ENCODE measurements at regions not wholly inside any gene's neighbourhood (a gene's known extent, or its start where the extent isn't known, plus 50 kb on each side); places are given as distances from the start of the nearest gene placed in this dataset.
A peak's percentile ranks its signal among the peaks of the same experiment; 100 is the strongest.

DNA sequence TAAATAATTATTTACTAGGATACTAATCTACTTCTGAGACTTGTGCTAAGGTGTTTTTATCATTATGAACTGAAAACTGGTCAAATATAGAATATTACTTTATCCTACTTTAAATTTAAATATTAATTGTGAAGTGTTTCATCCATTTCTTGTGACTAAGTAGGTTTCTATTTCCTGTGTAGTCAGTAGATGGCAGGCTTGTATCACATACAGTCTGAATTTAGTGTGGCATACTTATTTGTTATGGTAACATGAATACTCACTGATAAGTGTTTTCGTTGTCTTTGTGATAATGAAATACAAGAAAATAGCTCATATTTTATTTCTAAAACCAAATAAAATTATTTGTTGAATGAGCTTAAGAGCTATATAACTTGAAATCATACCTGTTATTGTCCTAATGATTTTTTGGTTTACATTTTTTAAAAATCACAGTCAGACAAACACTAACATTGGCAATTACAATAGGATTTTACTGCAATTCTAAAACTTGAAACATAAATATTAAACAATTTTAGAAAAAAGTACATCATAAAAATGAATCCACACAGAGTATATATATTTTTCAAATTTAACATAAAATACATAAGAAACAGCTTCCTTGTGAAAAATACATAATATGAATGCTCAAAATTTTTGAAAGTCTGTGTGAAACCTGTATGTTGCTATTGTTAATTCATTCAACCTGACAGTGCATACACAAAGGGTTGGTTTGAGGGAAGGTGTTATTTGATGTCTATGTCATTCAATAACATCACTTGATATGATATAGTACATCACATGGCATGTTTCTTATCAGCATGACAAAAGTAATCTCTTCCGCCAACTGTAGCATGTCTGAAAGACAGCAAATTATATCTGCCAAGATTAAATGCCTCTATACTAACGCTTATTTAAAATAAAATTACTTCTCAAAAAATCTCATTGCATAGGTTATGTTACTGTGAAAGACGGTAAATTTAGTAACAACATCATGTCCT, 904.8 kb upstream of the PCDH20 start:
- Histone ChIP-seq H3K9me3 (no peaks in the 10 kb centered on the region), H3K36me3 (no peaks in the 10 kb centered on the region), H3K4me1 (no peaks in the 10 kb centered on the region), H3K27me3 (no peaks in the 10 kb centered on the region), H3K4me3 (replicated peaks in 1 of 3) (no peak overlapping the region), H3K27ac (no peak overlapping the region)
- DNase-seq: no peak
- intact Hi-C loops (cut with DNase I): no loop called here
- TF ChIP-seq, protein P1, sequence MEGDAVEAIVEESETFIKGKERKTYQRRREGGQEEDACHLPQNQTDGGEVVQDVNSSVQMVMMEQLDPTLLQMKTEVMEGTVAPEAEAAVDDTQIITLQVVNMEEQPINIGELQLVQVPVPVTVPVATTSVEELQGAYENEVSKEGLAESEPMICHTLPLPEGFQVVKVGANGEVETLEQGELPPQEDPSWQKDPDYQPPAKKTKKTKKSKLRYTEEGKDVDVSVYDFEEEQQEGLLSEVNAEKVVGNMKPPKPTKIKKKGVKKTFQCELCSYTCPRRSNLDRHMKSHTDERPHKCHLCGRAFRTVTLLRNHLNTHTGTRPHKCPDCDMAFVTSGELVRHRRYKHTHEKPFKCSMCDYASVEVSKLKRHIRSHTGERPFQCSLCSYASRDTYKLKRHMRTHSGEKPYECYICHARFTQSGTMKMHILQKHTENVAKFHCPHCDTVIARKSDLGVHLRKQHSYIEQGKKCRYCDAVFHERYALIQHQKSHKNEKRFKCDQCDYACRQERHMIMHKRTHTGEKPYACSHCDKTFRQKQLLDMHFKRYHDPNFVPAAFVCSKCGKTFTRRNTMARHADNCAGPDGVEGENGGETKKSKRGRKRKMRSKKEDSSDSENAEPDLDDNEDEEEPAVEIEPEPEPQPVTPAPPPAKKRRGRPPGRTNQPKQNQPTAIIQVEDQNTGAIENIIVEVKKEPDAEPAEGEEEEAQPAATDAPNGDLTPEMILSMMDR (IDR thresholded peaks at IDR 0.05): peak in 4 of 6 experiments; percentile 13 to 63 (median 55)
- no peak for TF ChIP-seq POLR2A (IDR thresholded peaks at IDR 0.05)
- WGBS, 2 donors: 62 to 67% methylated on average over 4 of the region's 4 CpGs

DNA sequence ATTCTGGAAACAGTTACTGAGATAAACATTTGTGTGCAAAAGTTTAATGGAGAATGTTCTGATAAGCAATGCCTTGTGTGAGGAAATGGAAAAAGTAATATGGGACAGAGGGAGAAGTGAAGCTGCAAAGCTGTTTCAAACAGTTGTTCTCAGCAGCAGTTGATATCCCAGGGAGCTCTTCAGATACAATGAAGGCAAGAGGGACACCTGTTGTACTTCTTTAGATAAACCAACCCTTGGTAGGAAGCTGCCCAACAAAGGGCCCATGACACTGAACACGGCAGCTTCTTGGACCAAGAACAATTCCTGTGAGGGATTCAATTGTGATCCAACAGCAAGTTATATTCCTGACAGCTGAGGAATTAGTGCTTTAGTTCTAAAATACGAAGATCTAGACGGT, 894.3 kb upstream of the PCDH20 start:
- no peaks in the 10 kb centered on the region for H3K36me3 ChIP-seq
- intact Hi-C loops (cut with DNase I): no loop called here
- 77 to 84% methylated on average over 3 of the region's 3 CpGs for WGBS, 2 donors
- no peaks in the 10 kb centered on the region for H3K9me3 ChIP-seq
- no peaks in the 10 kb centered on the region for H3K4me1 ChIP-seq
- no peak overlapping the region for H3K4me3 ChIP-seq (replicated peaks in 1 of 3)
- no peak for TF ChIP-seq POLR2A (IDR thresholded peaks at IDR 0.05)
- TF ChIP-seq, protein P1 (IDR thresholded peaks at IDR 0.05): no peak
- H3K27me3 ChIP-seq: no peaks in the 10 kb centered on the region
- DNase-seq: no peak
- H3K27ac ChIP-seq: no peak overlapping the region

DNA sequence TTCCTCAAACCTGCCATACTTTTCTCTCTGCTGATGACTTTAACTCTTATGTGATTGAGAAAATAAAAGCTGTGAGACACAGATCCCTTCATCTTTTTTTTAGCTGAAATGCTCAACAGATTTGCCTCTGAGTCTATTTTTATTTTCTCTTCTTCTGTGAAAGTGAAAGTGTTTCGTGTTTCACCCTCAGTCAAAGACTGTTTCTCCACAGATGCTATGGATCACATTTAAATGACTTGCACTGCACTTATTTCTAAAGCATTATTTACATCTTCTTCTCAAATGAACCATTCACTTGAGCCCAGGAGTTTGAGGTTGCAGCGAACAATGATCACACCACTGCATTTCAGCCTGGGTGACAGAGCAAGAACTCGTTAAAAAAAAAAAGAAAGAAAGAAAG, 890.1 kb upstream of the PCDH20 start:
- Histone ChIP-seq H3K36me3 (no peaks in the 10 kb centered on the region), H3K4me1 (no peaks in the 10 kb centered on the region), H3K4me3 (replicated peaks in 1 of 3) (no peak overlapping the region), H3K27ac (no peak overlapping the region), H3K9me3 (no peaks in the 10 kb centered on the region), H3K27me3 (no peaks in the 10 kb centered on the region)
- TF ChIP-seq, protein P1 (IDR thresholded peaks at IDR 0.05): no peak
- no peak for TF ChIP-seq POLR2A (IDR thresholded peaks at IDR 0.05)
- no peak for DNase-seq
- intact Hi-C loops (cut with DNase I): no loop called here
- WGBS, 2 donors: 77 to 85% methylated on average over 3 of the region's 3 CpGs

DNA sequence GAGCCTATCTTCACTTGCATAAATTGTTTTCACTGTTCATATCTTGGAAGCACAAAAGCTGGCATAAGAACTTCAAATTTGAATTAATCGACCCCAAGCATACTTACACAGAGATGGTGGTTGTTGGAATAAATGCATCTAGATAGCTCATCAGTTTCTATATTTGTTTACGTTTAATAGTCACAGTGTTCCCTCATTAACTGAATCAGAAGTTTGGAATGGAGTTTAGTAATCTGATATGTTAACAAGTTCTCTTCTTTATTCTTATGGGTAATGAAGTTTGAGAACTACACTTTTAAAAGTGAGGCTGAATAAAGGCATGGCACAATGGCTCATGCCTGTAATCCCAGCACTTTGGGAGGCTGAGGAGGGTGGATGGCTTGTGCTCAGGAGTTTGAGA, 886.7 kb upstream of the PCDH20 start:
- no peak overlapping the region for H3K4me3 ChIP-seq (replicated peaks in 1 of 3)
- no peak overlapping the region for H3K27ac ChIP-seq
- DNase-seq: no peak
- H3K9me3 ChIP-seq: no peaks in the 10 kb centered on the region
- H3K4me1 ChIP-seq: no peaks in the 10 kb centered on the region
- WGBS, 2 donors: 44 to 57% methylated on average over 2 of the region's 2 CpGs
- intact Hi-C loops (cut with DNase I): no loop called here
- TF ChIP-seq, protein P1 (IDR thresholded peaks at IDR 0.05): no peak
- no peak for TF ChIP-seq POLR2A (IDR thresholded peaks at IDR 0.05)
- no peaks in the 10 kb centered on the region for H3K36me3 ChIP-seq
- H3K27me3 ChIP-seq: no peaks in the 10 kb centered on the region

DNA sequence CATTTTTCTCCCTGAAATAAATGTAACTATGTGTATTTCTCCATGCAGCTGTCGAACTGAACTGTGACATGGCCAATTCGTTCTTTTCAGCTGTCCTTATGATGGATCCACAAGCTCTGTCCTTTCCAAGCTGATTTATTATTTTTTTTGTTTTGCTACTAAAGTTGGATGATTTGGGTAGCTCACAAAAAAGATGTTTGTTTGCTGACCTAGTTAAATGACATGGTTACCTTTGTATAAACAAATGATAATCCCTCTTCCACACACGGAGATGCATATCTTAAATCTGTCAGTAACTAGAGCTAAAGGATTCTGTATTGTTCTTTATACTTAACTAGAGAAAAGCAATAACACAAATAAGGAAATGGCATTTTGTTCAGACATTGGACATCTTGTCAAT, 884.3 kb upstream of the PCDH20 start:
- WGBS, 2 donors: 50 to 56% methylated on average over 3 of the region's 3 CpGs
- H3K27ac ChIP-seq: no peak overlapping the region
- intact Hi-C loops (cut with DNase I): no loop called here
- DNase-seq: no peak
- TF ChIP-seq, protein P1 (IDR thresholded peaks at IDR 0.05): no peak
- no peak for TF ChIP-seq POLR2A (IDR thresholded peaks at IDR 0.05)
- H3K4me3 ChIP-seq (replicated peaks in 1 of 3): no peak overlapping the region
- H3K4me1 ChIP-seq: no peaks in the 10 kb centered on the region
- H3K36me3 ChIP-seq: no peaks in the 10 kb centered on the region
- no peaks in the 10 kb centered on the region for H3K9me3 ChIP-seq
- no peaks in the 10 kb centered on the region for H3K27me3 ChIP-seq
